Liver (tissue), 3 donors: ENCODE measurements at regions not wholly inside any gene's neighbourhood (a gene's known extent, or its start where the extent isn't known, plus 50 kb on each side); places are given as distances from the start of the nearest gene placed in this dataset.

Experiments used
- CTCF ChIP-seq: fragments of 150-350 bp; IDR thresholded peaks from 2 replicates; pipeline ENCODE4 v1.5.1; 2017; ENCODE audit warnings: improper control_type of control experiment, low read depth, low read length; ENCODE audit not compliant: missing input control
- EGR1 ChIP-seq, 2 donors: IDR thresholded peaks; 2 replicates each; pipeline ENCODE4 v1.6.1; 2016 to 2018; ENCODE audit warnings: antibody characterized with exemption in 2 of 2, low read depth in 2 of 2
- donor health status: healthy.
- donor health status: healthy.

GRCh38 chr4:8703857-8704495 is 111.4 kb downstream of the CPZ start:
- no peak for TF ChIP-seq CTCF
- TF ChIP-seq EGR1 (IDR thresholded peaks at IDR 0.05; ENCODE audit: low read depth in 2 of 2) = no peak
